ENCODE measurements at regions not wholly inside any gene's neighbourhood (a gene's known extent, or its start where the extent isn't known, plus 50 kb on each side); places are given as distances from the start of the nearest gene placed in this dataset.

GRCh38 chr14:22460461-22461195, 128.4 kb downstream of the DAD1 start:
- H3K9me3 ChIP-seq (ENCODE audit: control insufficient read depth in 4 of 4, low read length in 3 of 4) = no peaks in the 10 kb centered on the region
- 61% methylated on average over 4 of the region's 4 CpGs for WGBS
- H3K4me3 ChIP-seq (ENCODE audit: low read depth in 1 of 3, low read length in 3 of 3) = no peak overlapping the region
- TF ChIP-seq GABPA (IDR thresholded peaks at IDR 0.05 in 1 of 2, conservative IDR thresholded peaks at IDR 0.05 in 1 of 2) (no peak), RXRA (IDR thresholded peaks at IDR 0.05) (no peak), MAX (IDR thresholded peaks at IDR 0.05) (no peak), SP1 (IDR thresholded peaks at IDR 0.05) (no peak), FOXA1 (IDR thresholded peaks at IDR 0.05) (no peak), ATF3 (IDR thresholded peaks at IDR 0.05) (no peak), FOXA2 (IDR thresholded peaks at IDR 0.05) (no peak), YY1 (IDR thresholded peaks at IDR 0.05) (no peak), HNF4A (conservative IDR thresholded peaks at IDR 0.05) (no peak), JUND (IDR thresholded peaks at IDR 0.05) (no peak), NR2F2 (IDR thresholded peaks at IDR 0.05) (no peak), TAF1 (conservative IDR thresholded peaks at IDR 0.05) (no peak), EGR1 (IDR thresholded peaks at IDR 0.05; ENCODE audit: low read depth in 2 of 2) (no peak), ZBTB33 (IDR thresholded peaks at IDR 0.05) (no peak)
- TF ChIP-seq, protein P1, sequence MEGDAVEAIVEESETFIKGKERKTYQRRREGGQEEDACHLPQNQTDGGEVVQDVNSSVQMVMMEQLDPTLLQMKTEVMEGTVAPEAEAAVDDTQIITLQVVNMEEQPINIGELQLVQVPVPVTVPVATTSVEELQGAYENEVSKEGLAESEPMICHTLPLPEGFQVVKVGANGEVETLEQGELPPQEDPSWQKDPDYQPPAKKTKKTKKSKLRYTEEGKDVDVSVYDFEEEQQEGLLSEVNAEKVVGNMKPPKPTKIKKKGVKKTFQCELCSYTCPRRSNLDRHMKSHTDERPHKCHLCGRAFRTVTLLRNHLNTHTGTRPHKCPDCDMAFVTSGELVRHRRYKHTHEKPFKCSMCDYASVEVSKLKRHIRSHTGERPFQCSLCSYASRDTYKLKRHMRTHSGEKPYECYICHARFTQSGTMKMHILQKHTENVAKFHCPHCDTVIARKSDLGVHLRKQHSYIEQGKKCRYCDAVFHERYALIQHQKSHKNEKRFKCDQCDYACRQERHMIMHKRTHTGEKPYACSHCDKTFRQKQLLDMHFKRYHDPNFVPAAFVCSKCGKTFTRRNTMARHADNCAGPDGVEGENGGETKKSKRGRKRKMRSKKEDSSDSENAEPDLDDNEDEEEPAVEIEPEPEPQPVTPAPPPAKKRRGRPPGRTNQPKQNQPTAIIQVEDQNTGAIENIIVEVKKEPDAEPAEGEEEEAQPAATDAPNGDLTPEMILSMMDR (IDR thresholded peaks at IDR 0.05; ENCODE audit: low read depth, low read length, missing input control) = no peak
- H3K9ac ChIP-seq (ENCODE audit: low read depth in 1 of 2, low read length in 2 of 2) = no peak overlapping the region
- no peaks in the 10 kb centered on the region for H3K4me1 ChIP-seq (ENCODE audit: control insufficient read depth in 4 of 4, insufficient read depth in 4 of 4, low read length in 3 of 4)
- DNase-seq (ENCODE audit: low spot score) = no peak
- no peaks in the 10 kb centered on the region for H3K36me3 ChIP-seq (ENCODE audit: control insufficient read depth in 4 of 4, insufficient read depth in 3 of 4, low read depth in 1 of 4, low read length in 3 of 4)
- no peak overlapping the region for H3K27ac ChIP-seq (ENCODE audit: low read depth in 1 of 2, low read length in 2 of 2)
- no peaks in the 10 kb centered on the region for H3K27me3 ChIP-seq (ENCODE audit: control insufficient read depth in 4 of 4, insufficient read depth in 4 of 4, low read length in 3 of 4)

- Histone ChIP-seq H3K36me3 (ENCODE audit: control insufficient read depth in 4 of 4, insufficient read depth in 3 of 4, low read depth in 1 of 4, low read length in 3 of 4) (no peaks in the 10 kb centered on the region), H3K9ac (ENCODE audit: low read depth in 1 of 2, low read length in 2 of 2) (no peak overlapping the region), H3K27ac (ENCODE audit: low read depth in 1 of 2, low read length in 2 of 2) (no peak overlapping the region), H3K27me3 (ENCODE audit: control insufficient read depth in 4 of 4, insufficient read depth in 4 of 4, low read length in 3 of 4) (peaks cover 0 to under 1% (median 0%) of the 10 kb centered on the region in 4 donors), H3K4me1 (ENCODE audit: control insufficient read depth in 4 of 4, insufficient read depth in 4 of 4, low read length in 3 of 4) (no peaks in the 10 kb centered on the region), H3K4me3 (ENCODE audit: low read depth in 1 of 3, low read length in 3 of 3) (no peak overlapping the region), H3K9me3 (ENCODE audit: control insufficient read depth in 4 of 4, low read length in 3 of 4) (no peaks in the 10 kb centered on the region)
- 92% methylated on average over 2 of the region's 2 CpGs for WGBS
- no peak for DNase-seq (ENCODE audit: low spot score)
- TF ChIP-seq RAD21 (IDR thresholded peaks at IDR 0.05) (no peak), SP1 (IDR thresholded peaks at IDR 0.05) (no peak), MAX (IDR thresholded peaks at IDR 0.05) (no peak), NR2F2 (IDR thresholded peaks at IDR 0.05) (no peak), TAF1 (conservative IDR thresholded peaks at IDR 0.05) (no peak), RXRA (IDR thresholded peaks at IDR 0.05) (no peak), ZBTB33 (IDR thresholded peaks at IDR 0.05) (no peak), HNF4G (IDR thresholded peaks at IDR 0.05) (no peak), ATF3 (IDR thresholded peaks at IDR 0.05) (no peak), JUND (IDR thresholded peaks at IDR 0.05) (no peak), YY1 (IDR thresholded peaks at IDR 0.05) (no peak), HNF4A (conservative IDR thresholded peaks at IDR 0.05) (no peak)
- TF ChIP-seq, protein P1 (IDR thresholded peaks at IDR 0.05; ENCODE audit: low read depth, low read length, missing input control) = no peak
Observed at GRCh38 chr14:22458737-22459136, 130.3 kb downstream of the DAD1 start.

All from liver (tissue), 8 donors.